ENCODE measurements at regions not wholly inside any gene's neighbourhood (a gene's known extent, or its start where the extent isn't known, plus 50 kb on each side); places are given as distances from the start of the nearest gene placed in this dataset.

DNA sequence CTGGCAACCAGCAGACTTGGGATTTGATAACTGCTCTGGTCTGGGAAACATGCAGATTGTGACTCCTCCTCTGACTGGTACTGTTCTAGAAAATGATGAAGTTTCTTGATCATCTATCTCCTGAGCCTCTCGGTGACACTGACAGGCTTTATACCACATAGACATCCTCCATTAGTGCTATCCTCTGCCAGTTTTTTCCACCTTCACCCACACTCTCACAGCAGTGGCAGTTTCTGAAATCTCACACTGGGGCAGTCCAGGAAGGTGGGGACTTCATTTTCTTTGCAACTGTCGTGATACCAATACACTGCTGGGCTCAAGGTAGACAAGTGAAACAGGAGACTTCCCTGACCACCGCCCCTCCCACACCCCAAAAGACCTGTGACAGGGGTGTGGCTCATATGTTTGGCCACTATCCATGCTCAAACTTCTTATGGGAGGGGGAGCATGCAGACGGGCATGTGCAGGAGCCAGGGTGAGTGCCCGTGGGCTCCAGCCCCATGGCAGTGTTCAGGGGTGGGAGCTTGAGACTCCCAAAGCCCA, 66.3 kb upstream of the RMDN2 start:
- TF ChIP-seq POLR2AphosphoS5 (IDR thresholded peaks at IDR 0.05; ENCODE audit: low read depth, low read length): no peak
- TF ChIP-seq SIN3A (IDR thresholded peaks at IDR 0.05; ENCODE audit: borderline replicate concordance, insufficient read depth, low read length): no peak
